ENCODE measurements at regions not wholly inside any gene's neighbourhood (a gene's known extent, or its start where the extent isn't known, plus 50 kb on each side); places are given as distances from the start of the nearest gene placed in this dataset.
A peak's percentile ranks its signal among the peaks of the same experiment; 100 is the strongest.

DNA sequence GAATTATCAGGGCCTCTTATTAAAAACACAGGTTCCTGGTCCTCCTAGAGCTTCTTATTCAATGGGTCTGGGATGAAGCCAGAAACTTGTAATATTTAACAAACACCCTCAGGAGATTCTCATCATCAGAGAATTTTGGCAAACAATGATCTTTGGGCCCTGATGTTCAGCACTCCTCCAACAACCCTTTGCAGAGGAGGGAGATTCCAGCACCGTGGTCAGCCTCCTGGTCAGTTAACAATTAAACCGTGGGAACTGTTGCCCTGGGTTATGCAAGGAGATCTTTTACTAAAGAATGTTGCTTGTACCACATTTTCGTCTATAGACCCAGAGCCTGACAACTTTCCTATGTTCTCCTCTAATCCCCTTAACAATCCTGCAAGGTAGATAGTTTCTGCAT is 294.4 kb downstream of the PLPP3 start (continued):
- TF ChIP-seq, protein P1, sequence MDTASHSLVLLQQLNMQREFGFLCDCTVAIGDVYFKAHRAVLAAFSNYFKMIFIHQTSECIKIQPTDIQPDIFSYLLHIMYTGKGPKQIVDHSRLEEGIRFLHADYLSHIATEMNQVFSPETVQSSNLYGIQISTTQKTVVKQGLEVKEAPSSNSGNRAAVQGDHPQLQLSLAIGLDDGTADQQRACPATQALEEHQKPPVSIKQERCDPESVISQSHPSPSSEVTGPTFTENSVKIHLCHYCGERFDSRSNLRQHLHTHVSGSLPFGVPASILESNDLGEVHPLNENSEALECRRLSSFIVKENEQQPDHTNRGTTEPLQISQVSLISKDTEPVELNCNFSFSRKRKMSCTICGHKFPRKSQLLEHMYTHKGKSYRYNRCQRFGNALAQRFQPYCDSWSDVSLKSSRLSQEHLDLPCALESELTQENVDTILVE (CRISPR knock-in tag; IDR thresholded peaks at IDR 0.05) = peak; percentile 55; the same call in 1 of the 2 replicates
- no peak for TF ChIP-seq NKX3-1 (CRISPR knock-in tag; IDR thresholded peaks at IDR 0.05)
- no peak for TF ChIP-seq MTF2 (CRISPR knock-in tag; IDR thresholded peaks at IDR 0.05; ENCODE audit: borderline replicate concordance)
- TF ChIP-seq FOXA3 (CRISPR knock-in tag; IDR thresholded peaks at IDR 0.05) = peak; percentile 33; the same call in 1 of the 2 replicates
- TF ChIP-seq, protein P2, sequence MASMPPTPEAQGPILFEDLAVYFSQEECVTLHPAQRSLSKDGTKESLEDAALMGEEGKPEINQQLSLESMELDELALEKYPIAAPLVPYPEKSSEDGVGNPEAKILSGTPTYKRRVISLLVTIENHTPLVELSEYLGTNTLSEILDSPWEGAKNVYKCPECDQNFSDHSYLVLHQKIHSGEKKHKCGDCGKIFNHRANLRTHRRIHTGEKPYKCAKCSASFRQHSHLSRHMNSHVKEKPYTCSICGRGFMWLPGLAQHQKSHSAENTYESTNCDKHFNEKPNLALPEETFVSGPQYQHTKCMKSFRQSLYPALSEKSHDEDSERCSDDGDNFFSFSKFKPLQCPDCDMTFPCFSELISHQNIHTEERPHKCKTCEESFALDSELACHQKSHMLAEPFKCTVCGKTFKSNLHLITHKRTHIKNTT (CRISPR knock-in tag; IDR thresholded peaks at IDR 0.05) = no peak
- TF ChIP-seq ZNF101 (CRISPR knock-in tag; IDR thresholded peaks at IDR 0.05; ENCODE audit: borderline replicate concordance, low read depth) = no peak
- no peak for TF ChIP-seq ZNF800 (CRISPR knock-in tag; IDR thresholded peaks at IDR 0.05)
- peak; percentile 83 for TF ChIP-seq ZNF644 (CRISPR knock-in tag; IDR thresholded peaks at IDR 0.05; ENCODE audit: low read depth)
- TF ChIP-seq RNF2 (conservative IDR thresholded peaks at IDR 0.05; ENCODE audit: low read depth) = no peak
- TF ChIP-seq RAD51 (IDR thresholded peaks at IDR 0.05; ENCODE audit: borderline replicate concordance) = no peak
- TF ChIP-seq MIER2 (CRISPR knock-in tag; IDR thresholded peaks at IDR 0.05) = peak; percentile 95
- no peak for TF ChIP-seq SOX13 (IDR thresholded peaks at IDR 0.05)
- TF ChIP-seq SOX13 (CRISPR knock-in tag; conservative IDR thresholded peaks at IDR 0.05 in 1 of 2, IDR thresholded peaks at IDR 0.05 in 1 of 2) = peak in 1 of 2 experiments; percentile 71; a peak in 2 of 4 replicates
- no peak for TF ChIP-seq NPAS2 (CRISPR knock-in tag; IDR thresholded peaks at IDR 0.05; ENCODE audit: borderline replicate concordance)
- no peak for TF ChIP-seq MYNN (CRISPR knock-in tag; IDR thresholded peaks at IDR 0.05; ENCODE audit: low read depth)
- TF ChIP-seq NFKB2 (CRISPR knock-in tag; IDR thresholded peaks at IDR 0.05; ENCODE audit: borderline replicate concordance) = no peak
- peak; percentile 68; the same call in 1 of the 2 replicates for TF ChIP-seq EHMT2 (IDR thresholded peaks at IDR 0.05; ENCODE audit: borderline replicate concordance, low read depth, low read length)
- TF ChIP-seq ISL2 (CRISPR knock-in tag; IDR thresholded peaks at IDR 0.05) = peak; percentile 37; the same call in 1 of the 2 replicates
- no peak for TF ChIP-seq PBX2 (CRISPR knock-in tag; IDR thresholded peaks at IDR 0.05)
- TF ChIP-seq MLLT10 (CRISPR knock-in tag; IDR thresholded peaks at IDR 0.05) = no peak
- no peak for TF ChIP-seq REXO4 (CRISPR knock-in tag; IDR thresholded peaks at IDR 0.05; ENCODE audit: borderline replicate concordance)
